ENCODE measurements at regions not wholly inside any gene's neighbourhood (a gene's known extent, or its start where the extent isn't known, plus 50 kb on each side); places are given as distances from the start of the nearest gene placed in this dataset.
"Not testable (repeated sequence)": the region's sequence is repeated elsewhere in the genome, so short reads cannot be mapped to it uniquely, and the experiment has no call there.

GRCh38 chr5:1636208-1636770, 112.5 kb upstream of the LPCAT1 start:
- not testable (repeated sequence) for DNase-seq (ENCODE audit: low read depth in 2 of 2)

GRCh38 chr5:1635477-1635876, 111.7 kb upstream of the LPCAT1 start:
- not testable (repeated sequence) for DNase-seq (ENCODE audit: low read depth in 2 of 2)

GRCh38 chr5:1634337-1634661, 110.5 kb upstream of the LPCAT1 start:
- no peak for DNase-seq (ENCODE audit: low read depth in 2 of 2)

GRCh38 chr5:1633605-1634336, 110.0 kb upstream of the LPCAT1 start:
- peak; percentile 32 to 62 for DNase-seq (ENCODE audit: low read depth in 2 of 2)

- not testable (repeated sequence) for DNase-seq (ENCODE audit: low read depth in 2 of 2)
Measured at GRCh38 chr5:1631004-1631403, 107.2 kb upstream of the LPCAT1 start.

- not testable (repeated sequence) for DNase-seq (ENCODE audit: low read depth in 2 of 2)
Measured at GRCh38 chr5:1626397-1626796, 102.6 kb upstream of the LPCAT1 start.

- DNase-seq (ENCODE audit: low read depth in 2 of 2): not testable (repeated sequence)
Measured at GRCh38 chr5:1619531-1619930, 95.8 kb upstream of the LPCAT1 start.

GRCh38 chr5:1618296-1618865, 94.6 kb upstream of the LPCAT1 start:
- not testable (repeated sequence) for DNase-seq (ENCODE audit: low read depth in 2 of 2)

- DNase-seq (ENCODE audit: low read depth in 2 of 2): not testable (repeated sequence)
Measured at GRCh38 chr5:1617236-1617755, 93.5 kb upstream of the LPCAT1 start.

GRCh38 chr5:1613515-1613914, 89.8 kb upstream of the LPCAT1 start:
- DNase-seq (ENCODE audit: low read depth in 2 of 2): not testable (repeated sequence)

GRCh38 chr5:1610526-1610925, 86.8 kb upstream of the LPCAT1 start:
- not testable (repeated sequence) for DNase-seq (ENCODE audit: low read depth in 2 of 2)

- not testable (repeated sequence) for DNase-seq (ENCODE audit: low read depth in 2 of 2)
Measured at GRCh38 chr5:1609111-1609510, 85.4 kb upstream of the LPCAT1 start.

GRCh38 chr5:1608336-1608735, 84.6 kb upstream of the LPCAT1 start:
- not testable (repeated sequence) for DNase-seq (ENCODE audit: low read depth in 2 of 2)

- DNase-seq (ENCODE audit: low read depth in 2 of 2): not testable (repeated sequence)
Measured at GRCh38 chr5:1606951-1607350, 83.2 kb upstream of the LPCAT1 start.

GRCh38 chr5:1603916-1604315, 80.2 kb upstream of the LPCAT1 start:
- not testable (repeated sequence) for DNase-seq (ENCODE audit: low read depth in 2 of 2)

GRCh38 chr5:1601565-1601964, 77.8 kb upstream of the LPCAT1 start:
- DNase-seq (ENCODE audit: low read depth in 2 of 2): not testable (repeated sequence)

- DNase-seq (ENCODE audit: low read depth in 2 of 2): not testable (repeated sequence)
Measured at GRCh38 chr5:1598950-1599737, 75.4 kb upstream of the LPCAT1 start.

GRCh38 chr5:1597093-1597473, 73.3 kb upstream of the LPCAT1 start:
- not testable (repeated sequence) for DNase-seq (ENCODE audit: low read depth in 2 of 2)

GRCh38 chr5:1596462-1597092, 72.8 kb upstream of the LPCAT1 start:
- not testable (repeated sequence) for DNase-seq (ENCODE audit: low read depth in 2 of 2)

- peak; percentile 73 to 76 for DNase-seq (ENCODE audit: low read depth in 2 of 2)
Measured at GRCh38 chr5:1594357-1595106, 70.8 kb upstream of the LPCAT1 start.

- no peak for DNase-seq (ENCODE audit: low read depth in 2 of 2)
Measured at GRCh38 chr5:1593903-1594356, 70.2 kb upstream of the LPCAT1 start.
